ENCODE measurements at regions not wholly inside any gene's neighbourhood (a gene's known extent, or its start where the extent isn't known, plus 50 kb on each side); places are given as distances from the start of the nearest gene placed in this dataset.
A peak's percentile ranks its signal among the peaks of the same experiment; 100 is the strongest.

- TF ChIP-seq CTCF (conservative IDR thresholded peaks at IDR 0.05 in 1 of 2, IDR thresholded peaks at IDR 0.05 in 1 of 2; ENCODE audit: low read depth in 1 of 2, low read length in 2 of 2) (peak; percentile 26 to 68), EZH2 (IDR thresholded peaks at IDR 0.05; ENCODE audit: low read length, missing control alignments) (no peak)
These were observed 103.0 kb upstream of the ARHGEF26 start for GRCh38 chr3:154018100-154018696.

Data from fibroblast of lung (primary cell).